HG02623 (cell line): ENCODE measurements at regions not wholly inside any gene's neighbourhood (a gene's known extent, or its start where the extent isn't known, plus 50 kb on each side); places are given as distances from the start of the nearest gene placed in this dataset.
"Not testable (repeated sequence)": the region's sequence is repeated elsewhere in the genome, so short reads cannot be mapped to it uniquely, and the experiment has no call there.

Experiments
- ATAC-seq: cut with Tn5 transposase; IDR thresholded peaks from one replicate; pipeline ENCODE4 v1.9.1; 2021; ENCODE audit warnings: moderate library complexity; ENCODE audit not compliant: unreplicated experiment

DNA sequence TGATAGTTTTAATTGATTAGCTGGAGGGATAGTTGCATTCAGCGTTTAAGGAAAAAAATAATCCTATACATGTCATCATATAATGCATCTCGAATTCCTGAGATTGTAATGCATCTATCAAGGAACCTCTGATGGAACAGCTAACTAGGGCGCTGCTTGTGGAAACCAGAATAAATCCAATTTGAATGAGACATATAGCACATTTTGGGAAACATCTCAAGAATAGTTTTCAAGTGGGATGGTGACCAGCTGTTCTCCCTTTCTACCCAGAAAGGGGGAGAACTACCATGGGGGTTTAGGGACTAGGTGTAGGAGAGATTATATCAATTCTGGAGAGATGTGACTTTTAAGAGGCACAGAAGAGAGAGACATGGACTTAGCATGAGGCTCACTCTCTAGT is 319.3 kb upstream of the BRINP1 start:
- no peak for ATAC-seq

DNA sequence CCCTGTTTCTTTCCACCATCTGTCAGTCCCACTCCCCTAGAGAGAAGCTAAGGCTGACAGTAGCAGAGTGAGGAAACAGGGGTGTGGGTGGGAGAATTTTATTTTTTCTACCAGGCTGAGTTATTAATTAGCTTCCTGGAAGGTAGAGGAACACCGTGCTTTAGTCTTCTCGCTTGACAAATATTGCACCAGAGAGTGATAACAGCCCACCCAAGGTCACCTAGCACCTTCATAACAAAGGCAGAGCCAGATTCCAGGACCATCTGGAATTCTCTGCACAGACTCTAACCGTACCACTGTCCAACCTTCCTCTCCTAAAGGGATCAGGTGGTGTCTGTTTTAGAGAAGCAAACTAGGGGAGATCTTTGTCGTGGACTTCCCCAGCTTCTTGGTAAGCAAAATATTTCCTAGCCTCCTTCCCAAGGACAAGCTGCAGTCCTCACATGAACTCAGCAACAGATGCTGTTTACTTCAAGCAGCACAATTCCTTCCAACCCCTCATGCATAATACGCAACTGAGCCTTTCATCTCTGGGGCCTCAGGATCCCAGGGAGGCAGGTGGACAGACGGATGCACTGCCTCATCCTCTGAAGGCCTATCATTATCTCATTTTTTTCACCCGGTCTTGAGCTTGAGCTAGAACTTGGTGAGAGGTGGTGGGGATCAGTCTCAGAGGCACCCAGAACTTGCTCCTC is 308.7 kb upstream of the BRINP1 start:
- no peak for ATAC-seq

DNA sequence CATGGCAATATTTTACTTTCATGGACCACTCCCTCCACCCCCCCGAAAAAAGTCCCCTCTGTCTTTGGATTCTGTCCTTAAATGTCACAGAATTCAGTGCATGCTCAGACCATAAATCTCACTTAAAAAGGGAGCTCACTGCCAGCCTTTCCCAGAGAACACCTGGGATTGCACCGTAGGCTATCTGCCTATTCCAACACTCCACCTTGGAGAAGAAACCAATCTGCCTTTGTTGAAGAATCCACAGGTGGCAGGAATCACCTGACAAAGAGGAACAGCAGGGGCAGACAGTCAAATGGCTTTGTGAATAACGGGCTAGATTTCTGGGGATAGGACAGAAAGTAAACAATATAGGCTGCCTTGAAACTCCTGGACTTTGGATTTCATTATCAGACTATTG is 306.7 kb upstream of the BRINP1 start:
- ATAC-seq = no peak

DNA sequence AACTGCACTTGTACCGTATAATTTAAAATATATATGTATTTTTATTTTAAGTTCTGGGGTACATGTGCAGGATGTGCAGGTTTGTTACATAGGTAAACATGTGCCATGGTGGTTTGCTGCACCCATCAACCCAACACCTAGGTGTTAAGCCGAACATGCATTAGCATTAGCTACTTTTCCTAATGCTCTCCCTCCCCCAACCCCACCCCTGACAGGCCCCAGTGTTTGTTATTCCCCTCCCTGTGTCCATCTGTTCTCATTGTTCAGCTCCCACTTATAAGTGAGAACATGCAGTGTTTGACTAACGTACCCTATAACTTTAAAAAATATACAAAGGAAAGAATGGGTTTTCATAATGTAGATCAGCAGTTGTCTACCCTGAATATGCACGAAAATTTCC is 303.5 kb upstream of the BRINP1 start:
- ATAC-seq = not testable (repeated sequence)

DNA sequence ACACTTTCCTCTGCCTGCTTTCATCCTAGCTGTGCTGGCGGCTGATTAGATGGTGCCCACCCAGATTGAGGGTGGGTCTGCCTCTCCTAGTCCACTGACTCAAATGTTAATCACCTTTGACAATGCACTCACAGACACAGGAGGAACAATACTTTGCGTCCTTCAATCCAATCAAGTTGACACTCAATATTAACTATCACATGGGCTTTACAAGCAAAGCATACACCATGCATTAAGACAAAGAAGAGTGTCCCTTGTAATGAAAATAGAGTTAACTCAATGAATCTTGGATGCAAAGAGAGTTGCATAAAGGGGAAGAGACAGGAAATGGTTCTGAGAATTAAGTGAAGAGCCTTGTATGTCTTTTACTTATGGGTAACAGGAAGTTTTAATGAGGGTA is 298.7 kb upstream of the BRINP1 start:
- ATAC-seq = no peak

DNA sequence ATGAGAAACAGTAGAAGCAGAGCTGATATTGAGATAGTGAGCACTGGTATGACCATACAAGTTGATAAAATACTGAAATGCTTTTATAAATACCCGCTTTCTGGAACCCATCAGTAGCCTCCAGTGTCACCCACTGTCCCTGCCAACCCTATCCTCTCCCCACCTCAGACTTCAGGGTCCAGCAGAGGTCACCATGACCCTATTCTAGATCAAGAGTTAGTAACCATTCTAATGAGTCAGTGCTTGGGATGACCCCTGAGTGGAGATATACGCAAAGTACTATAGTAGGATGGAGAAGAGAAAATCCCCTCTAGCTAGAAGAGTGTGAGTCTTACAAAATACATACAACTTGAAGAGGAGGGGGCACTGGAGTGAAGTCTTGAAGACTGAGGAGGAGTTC is 297.9 kb upstream of the BRINP1 start:
- ATAC-seq = no peak

DNA sequence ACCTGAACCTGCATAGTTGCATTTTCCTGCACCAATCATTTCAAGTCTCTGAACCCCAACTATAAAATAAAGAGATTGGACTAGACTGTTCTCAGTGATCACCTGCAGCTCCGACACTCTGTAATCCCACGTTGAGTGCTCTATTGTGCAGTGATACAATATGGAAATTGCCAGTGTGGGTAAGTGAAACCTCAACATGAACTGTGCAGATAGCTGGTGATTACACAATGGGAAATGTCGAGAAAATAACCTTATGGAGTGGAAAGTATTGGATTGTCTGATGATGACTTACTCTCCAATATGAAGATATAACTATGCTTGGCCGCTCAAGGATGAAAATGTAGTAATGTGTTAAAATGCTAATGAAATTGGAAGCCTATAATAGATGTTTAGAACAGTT is 293.1 kb upstream of the BRINP1 start:
- ATAC-seq = no peak

DNA sequence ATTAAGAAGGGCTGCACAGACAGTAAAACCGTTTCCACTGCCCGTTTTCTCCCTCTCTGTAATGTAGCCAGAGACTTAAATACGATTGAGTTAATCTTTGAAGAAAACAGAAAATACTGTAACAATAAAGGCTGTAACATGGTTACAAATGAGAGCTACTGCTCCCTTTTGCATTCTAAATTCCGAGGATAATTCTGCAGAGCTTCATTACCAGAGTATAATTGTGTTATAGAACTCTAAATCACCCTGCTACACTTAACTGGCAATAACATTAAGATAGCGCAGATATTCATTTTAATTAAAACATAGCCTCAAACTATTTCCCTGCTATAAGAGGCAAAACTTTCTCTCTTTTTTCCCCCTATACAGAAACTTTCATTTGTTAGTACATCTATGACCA is 283.7 kb upstream of the BRINP1 start:
- ATAC-seq = no peak

DNA sequence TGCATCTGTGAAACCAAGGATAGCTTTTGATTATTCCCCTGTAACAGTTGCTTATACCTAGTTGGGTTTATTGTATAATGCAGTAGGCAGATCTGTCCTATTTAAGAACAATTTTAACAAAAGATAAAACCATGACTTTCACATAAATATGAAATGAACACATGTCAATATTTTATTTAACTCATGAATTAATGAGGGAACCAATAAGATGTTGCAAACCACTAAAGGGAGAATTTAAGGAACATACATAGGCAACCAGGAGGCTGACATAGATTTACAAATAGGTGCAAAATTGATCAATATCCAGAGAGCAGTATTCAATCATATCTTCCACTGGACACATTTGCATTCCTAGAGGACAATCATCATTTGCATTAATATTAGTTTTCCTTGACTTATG is 280.0 kb upstream of the BRINP1 start:
- no peak for ATAC-seq

DNA sequence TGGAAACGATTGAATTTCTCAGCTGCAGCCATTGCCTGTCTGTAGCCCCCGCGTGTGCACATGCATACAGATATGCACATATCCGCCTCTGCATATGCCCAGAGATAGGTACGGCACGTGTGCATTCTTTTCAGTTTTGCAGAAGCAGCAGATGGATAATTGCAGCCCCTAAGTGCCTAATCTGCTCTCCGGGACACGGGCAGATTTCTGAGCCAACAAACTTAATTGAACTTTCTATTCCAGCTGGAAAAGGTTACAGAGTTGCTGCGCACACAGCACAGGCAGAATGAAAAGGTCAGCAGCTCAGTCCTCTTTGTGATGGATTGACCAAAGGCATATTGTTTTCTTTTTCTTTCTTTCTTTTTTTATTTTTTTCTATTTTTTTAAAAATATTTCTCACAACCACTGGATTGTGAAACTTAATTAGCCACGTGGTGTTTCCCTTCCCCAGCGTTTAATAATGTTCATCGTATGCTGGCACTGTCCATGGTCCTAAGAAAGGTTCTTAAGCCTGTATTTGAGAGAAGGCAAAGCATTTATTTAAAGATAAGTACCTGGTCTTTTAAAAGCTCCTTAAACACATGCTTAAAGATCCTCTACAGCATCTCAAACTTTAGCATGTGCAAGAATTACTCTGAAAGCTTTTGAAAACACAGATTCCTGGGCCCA is 270.2 kb upstream of the BRINP1 start:
- ATAC-seq = no peak

DNA sequence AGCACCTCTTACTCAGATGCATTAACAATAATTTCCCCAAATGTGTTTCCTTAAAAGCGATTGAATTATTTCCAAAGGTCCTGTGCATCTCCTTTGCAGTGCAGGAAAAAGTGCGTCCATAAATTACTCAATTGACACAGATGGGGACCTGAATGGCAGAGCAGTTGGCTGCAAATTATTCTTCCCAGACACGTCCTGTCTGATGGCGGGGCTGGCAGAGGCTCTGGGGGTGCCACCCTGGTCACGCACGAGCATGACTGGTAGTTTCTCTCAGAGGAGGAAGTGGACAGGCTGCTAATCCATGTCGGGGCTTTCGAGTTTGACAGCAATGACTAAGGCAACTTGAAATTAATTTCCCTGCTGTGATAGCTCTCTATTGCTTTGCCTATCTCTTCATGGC is 264.8 kb upstream of the BRINP1 start:
- no peak for ATAC-seq

DNA sequence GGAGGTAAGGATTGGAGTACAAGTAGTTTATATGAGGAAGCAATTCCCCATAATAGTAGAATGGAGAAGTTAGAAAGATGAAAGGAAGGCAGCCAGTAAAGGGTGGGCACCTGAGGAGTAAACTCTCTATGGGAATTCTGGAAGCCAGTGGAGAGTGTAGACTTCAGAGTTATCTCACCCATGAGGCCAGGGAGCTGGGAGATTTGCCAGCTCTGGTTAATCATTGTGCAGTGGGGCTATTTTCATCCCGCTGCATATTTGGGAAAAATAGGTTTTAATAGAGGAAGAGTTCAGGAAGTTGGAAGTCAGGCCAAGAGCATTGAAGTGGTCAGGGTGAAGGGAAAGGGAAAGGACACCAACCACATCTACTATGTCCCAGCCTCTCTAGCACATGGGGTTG is 242.3 kb upstream of the BRINP1 start:
- ATAC-seq = no peak

DNA sequence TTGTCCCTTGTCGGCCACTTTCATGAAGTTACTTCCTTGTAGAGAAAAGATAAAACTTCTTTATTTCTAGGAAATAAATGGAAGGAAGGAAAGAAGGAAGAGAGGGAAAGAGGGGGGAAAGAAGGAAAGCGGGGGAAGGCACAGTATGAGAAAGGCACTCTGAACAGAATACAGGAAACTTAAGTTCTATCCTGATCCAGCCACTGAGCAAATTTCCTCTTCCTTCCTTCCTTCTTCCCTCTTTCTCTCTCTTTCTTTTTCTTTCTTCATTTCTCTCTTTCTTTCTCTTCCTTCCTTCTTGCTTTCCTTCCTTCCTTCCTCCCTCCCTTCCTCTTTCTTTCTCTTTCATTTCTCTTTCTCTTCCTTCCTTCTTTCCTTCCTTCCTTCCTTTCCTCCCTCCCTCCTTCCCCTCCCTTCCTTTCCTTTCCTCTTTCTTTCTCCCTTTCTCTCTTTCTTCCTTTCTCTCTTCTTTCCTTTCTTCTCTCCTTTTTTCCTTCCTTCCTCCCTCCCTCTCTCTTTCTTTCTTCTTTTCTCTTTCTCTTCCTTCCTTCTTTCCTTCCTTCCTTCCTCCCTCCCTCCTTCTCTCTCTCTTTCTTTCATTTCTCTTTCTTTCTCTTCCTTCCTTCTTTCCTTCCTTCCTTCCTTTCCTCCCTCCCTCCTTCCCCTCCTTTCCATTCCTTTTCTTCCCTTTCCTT is 240.2 kb upstream of the BRINP1 start:
- no peak for ATAC-seq

DNA sequence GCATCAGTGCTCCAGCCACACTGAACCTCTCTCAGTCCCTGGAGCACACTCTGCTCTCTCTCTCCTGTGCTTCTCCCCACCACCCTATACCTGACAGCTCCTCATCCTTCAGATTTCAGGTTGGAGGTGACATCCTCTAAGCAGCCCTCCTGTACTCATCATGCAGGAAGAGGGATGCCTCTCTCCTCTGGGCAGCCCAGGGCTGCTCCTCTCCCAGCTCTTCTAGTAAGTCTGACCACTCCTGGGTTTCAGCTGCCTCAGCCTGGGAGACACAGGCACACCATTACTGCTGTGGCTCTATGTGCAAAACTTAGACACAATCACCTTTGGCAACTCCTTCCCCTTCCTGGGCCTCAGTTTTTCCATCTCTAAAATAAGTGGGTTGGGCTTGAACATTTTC is 232.4 kb upstream of the BRINP1 start:
- no peak for ATAC-seq

DNA sequence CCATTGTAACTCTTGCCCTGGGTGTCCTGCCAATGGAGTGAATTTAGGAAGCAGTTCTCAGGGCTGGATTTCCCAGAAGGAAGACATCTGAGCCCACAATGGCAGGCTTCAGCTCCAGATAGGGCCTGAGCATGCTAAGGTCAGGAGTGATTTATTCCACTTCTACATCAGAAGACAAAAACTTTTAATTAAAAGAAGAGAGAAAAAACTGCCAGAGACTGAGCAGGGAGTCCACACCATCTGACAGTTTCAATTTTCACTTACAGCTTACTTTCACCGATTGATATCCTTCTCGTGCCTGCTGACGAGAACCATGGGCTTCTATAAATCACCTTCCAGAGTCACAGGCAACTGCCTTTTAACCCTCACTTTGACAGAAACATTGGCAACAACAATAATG is 228.3 kb upstream of the BRINP1 start:
- ATAC-seq = no peak

DNA sequence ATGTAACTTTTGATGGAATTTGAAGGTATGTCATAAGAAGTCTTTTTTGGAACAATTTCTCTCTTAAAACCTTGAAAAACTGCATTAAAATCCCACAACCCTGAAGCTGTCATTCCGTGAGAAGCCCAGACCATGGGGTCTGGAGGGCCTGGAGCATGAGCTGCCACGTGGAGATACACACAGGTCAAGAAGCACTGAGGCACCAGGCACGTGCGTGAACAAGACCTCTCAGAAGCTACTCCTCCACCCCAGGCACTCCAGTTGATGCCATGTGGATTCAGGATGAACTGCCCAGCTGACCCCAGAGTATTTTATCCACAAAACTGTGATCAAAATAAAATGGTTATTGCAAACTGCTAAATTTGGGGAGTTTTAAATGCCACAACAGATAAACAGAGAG is 227.5 kb upstream of the BRINP1 start:
- ATAC-seq = no peak

DNA sequence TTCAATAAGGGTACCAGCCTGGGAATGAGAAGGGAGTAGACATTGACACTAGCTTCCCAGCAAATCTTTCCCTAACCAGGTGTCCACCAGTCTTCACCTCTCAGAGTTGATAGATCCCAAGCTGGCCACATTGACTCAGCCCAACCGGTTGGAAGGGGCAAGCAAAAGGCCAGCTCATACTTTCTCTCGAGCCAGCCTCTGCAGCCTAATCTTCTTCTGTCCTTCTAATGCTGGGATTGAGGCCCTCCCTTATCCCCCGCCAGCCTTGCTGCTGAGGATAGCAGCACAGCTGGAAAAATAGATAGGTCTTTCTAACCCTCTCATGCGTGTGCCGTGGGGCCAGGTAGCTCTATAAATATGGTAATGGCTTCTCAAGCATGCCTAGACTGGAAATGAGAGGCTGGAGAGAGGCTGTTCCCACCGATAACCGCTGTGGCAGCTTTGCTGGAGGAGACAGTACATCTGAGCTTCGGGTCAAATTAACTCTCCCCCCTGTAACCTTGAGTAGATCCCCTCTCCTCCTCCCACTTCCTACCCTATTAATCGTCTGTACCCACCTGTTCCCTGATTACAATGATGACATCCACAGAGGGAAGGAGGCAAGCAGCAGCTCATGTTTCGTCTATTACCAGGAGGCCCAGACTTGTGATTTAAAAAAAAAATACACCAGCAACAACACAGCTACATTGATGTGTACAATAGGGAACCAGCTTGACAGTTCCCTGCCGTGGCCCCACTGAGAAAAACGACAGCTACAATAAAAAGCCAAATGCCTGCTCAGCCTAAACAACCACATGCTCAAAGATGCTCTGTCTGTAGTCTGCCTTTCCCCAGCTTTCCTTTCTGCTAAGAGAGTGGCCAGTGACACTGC is 219.9 kb upstream of the BRINP1 start:
- no peak for ATAC-seq

DNA sequence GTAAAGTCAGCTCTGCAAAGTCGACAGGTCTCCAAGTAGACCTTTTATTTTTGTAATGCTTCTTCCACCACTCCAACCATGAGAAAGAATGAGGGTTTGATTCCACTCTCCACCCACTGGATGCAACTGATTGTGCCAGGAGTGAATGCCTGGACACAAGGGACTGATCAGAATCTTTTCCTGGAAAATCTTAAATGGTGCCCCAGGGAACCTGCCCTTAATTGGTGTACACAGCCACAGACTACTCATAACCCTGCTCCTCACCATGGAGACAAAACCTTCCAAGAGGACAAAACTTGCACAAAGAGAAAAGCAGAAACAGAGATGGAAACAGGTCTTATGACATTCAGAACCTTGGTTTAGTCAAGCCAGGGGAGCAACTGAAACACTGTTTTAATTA is 208.6 kb upstream of the BRINP1 start:
- no peak for ATAC-seq

DNA sequence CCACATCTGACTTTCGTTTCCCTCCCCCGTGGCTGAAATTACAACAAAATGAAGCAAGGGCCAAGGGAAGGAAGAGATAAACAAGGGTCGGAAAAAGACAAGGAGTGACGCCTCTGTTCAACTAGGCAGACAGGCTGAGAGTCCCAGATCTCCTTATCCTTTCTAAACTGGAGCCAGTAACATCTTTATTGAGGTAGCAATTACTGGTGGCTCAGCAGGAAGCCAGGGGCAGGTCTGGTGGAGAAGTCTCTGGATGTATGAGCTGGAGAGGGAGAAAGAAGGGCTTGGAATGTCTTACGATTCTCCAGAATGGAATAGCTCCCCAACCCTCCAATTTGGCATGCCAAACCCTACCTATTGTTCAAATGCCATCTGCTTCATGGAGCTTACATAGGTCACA is 190.8 kb upstream of the BRINP1 start:
- no peak for ATAC-seq

DNA sequence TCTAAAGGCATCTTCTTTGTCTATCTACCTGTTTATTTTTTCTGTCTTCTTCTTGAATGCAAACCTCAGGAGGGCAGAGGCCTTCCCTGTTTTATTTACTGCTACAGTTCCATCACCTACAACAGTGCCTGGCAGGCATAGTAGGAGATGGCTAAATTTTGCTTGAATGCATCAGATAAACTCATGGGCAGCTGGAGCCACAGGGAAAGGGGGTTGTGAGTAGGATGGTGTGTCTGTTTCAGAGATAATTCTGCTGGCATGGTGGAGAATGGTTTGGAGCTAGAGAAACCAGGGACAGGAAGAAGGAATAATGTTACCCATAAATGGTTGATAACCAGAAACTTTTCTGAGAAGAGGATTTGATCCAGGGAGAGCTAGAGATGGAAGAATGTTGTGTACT is 189.8 kb upstream of the BRINP1 start:
- no peak for ATAC-seq

DNA sequence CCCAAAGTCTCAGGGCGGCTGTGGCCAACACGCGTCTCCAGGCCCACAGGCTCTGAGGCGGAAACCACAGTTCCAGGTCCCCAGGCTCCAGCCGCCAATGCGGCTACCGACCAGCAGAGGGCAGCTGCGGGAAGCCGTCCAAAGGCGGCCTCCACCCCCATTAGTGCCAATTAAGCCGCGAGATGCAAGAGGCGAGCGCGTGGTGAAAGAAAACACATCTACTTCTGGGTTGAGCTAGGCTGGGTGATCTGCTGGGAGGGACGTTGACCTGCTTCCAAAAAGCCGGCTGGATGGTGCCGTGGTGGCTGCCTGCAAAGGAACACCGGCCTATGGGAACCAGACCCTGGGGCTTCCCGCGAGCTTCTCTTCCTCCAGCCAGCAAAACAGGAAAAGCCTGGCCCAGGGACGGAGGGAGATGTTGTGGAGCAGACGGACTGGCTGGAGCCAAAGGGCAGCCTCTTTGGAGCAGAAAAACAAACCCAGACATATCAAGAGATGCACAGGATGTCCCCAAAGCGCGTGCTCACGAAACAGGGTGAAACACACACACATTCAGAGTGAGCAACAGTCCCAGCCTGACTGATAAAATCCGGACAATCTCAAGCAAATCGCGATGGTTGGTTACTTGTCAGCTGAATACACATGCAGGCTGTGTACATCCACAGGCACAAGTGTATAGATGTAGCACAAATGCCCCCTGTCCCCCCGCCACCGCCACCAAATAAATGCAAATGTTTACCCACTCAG is 187.1 kb upstream of the BRINP1 start:
- peak; percentile 94 for ATAC-seq
